Liver (tissue), 3 donors: ENCODE measurements at regions not wholly inside any gene's neighbourhood (a gene's known extent, or its start where the extent isn't known, plus 50 kb on each side); places are given as distances from the start of the nearest gene placed in this dataset.

ENCODE experiments used
- FOXA1 ChIP-seq: IDR thresholded peaks from 2 replicates; pipeline ENCODE4 v1.6.1; 2016; ENCODE audit warnings: antibody characterized with exemption
- GABPA ChIP-seq, 2 donors: IDR thresholded peaks in 1 of 2; conservative IDR thresholded peaks in 1 of 2; 2 replicates each; pipeline ENCODE4 v1.6.1; 2016; ENCODE audit warnings: antibody characterized with exemption in 2 of 2, mild to moderate bottlenecking in 1 of 2, moderate library complexity in 1 of 2
- HNF4G ChIP-seq: IDR thresholded peaks from 2 replicates; pipeline ENCODE4 v1.6.1; 2016; ENCODE audit warnings: antibody characterized with exemption
- REST ChIP-seq: IDR thresholded peaks from 2 replicates; pipeline ENCODE4 v1.6.1; 2016; ENCODE audit warnings: antibody characterized with exemption, mild to moderate bottlenecking
- TF ChIP-seq, protein P1 (sequence below): fragments of 150-350 bp; IDR thresholded peaks from 2 replicates; pipeline ENCODE4 v1.5.1; 2017; ENCODE audit warnings: improper control_type of control experiment, low read depth, low read length; ENCODE audit not compliant: missing input control
- TF ChIP-seq, protein P2 (sequence below): IDR thresholded peaks from 2 replicates; pipeline ENCODE4 v1.6.1; 2016; ENCODE audit warnings: antibody characterized with exemption
- TF ChIP-seq, protein P3 (sequence below): IDR thresholded peaks from 2 replicates; pipeline ENCODE4 v1.6.1; 2016; ENCODE audit warnings: antibody characterized with exemption
- donor health status: healthy.
- donor health status: healthy.

GRCh38 chr15:61449186-61449702 lies 220.1 kb upstream of the RORA start:
- TF ChIP-seq, protein P1, sequence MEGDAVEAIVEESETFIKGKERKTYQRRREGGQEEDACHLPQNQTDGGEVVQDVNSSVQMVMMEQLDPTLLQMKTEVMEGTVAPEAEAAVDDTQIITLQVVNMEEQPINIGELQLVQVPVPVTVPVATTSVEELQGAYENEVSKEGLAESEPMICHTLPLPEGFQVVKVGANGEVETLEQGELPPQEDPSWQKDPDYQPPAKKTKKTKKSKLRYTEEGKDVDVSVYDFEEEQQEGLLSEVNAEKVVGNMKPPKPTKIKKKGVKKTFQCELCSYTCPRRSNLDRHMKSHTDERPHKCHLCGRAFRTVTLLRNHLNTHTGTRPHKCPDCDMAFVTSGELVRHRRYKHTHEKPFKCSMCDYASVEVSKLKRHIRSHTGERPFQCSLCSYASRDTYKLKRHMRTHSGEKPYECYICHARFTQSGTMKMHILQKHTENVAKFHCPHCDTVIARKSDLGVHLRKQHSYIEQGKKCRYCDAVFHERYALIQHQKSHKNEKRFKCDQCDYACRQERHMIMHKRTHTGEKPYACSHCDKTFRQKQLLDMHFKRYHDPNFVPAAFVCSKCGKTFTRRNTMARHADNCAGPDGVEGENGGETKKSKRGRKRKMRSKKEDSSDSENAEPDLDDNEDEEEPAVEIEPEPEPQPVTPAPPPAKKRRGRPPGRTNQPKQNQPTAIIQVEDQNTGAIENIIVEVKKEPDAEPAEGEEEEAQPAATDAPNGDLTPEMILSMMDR, result no peak
- TF ChIP-seq GABPA (IDR thresholded peaks at IDR 0.05 in 1 of 2, conservative IDR thresholded peaks at IDR 0.05 in 1 of 2) (no peak), HNF4G (no peak), REST (no peak), FOXA1 (no peak)
- TF ChIP-seq, protein P2, sequence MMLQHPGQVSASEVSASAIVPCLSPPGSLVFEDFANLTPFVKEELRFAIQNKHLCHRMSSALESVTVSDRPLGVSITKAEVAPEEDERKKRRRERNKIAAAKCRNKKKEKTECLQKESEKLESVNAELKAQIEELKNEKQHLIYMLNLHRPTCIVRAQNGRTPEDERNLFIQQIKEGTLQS, result no peak
- TF ChIP-seq, protein P3, sequence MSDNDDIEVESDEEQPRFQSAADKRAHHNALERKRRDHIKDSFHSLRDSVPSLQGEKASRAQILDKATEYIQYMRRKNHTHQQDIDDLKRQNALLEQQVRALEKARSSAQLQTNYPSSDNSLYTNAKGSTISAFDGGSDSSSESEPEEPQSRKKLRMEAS, result no peak
